ENCODE measurements at regions not wholly inside any gene's neighbourhood (a gene's known extent, or its start where the extent isn't known, plus 50 kb on each side); places are given as distances from the start of the nearest gene placed in this dataset.

DNA sequence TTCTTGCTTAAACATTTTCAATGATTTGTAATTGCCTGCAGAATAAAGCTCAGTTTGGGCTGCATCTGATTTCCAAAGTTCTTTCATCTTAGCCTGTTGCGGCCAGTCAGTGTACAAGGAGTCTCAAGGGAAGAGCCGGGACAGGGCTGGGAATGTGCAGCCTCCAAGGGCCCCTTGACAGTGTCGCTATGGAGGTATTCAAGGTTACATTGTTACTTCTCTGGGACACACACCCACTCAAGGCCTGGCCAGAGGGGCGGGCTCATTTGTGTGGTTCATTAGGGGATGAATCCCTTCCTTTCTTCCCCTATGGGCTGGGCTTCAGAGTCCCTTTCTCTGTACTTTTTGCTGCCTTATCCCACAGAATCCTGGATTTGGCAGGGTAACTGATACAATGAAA is 107.6 kb upstream of the CSF3R start:
- no peak overlapping the region for H3K4me3 ChIP-seq (ENCODE audit: low read depth, low read length)
- TF ChIP-seq, protein P1, sequence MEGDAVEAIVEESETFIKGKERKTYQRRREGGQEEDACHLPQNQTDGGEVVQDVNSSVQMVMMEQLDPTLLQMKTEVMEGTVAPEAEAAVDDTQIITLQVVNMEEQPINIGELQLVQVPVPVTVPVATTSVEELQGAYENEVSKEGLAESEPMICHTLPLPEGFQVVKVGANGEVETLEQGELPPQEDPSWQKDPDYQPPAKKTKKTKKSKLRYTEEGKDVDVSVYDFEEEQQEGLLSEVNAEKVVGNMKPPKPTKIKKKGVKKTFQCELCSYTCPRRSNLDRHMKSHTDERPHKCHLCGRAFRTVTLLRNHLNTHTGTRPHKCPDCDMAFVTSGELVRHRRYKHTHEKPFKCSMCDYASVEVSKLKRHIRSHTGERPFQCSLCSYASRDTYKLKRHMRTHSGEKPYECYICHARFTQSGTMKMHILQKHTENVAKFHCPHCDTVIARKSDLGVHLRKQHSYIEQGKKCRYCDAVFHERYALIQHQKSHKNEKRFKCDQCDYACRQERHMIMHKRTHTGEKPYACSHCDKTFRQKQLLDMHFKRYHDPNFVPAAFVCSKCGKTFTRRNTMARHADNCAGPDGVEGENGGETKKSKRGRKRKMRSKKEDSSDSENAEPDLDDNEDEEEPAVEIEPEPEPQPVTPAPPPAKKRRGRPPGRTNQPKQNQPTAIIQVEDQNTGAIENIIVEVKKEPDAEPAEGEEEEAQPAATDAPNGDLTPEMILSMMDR (IDR thresholded peaks at IDR 0.05; ENCODE audit: low read depth, low read length): no peak

- TF ChIP-seq, protein P1 (IDR thresholded peaks at IDR 0.05; ENCODE audit: low read depth, low read length): no peak
Observed at GRCh38 chr1:36588972-36589371, 106.3 kb upstream of the CSF3R start.

GRCh38 chr1:36585569-36586548 is 103.1 kb upstream of the CSF3R start:
- TF ChIP-seq, protein P1 (IDR thresholded peaks at IDR 0.05; ENCODE audit: low read depth, low read length): no peak
- H3K4me3 ChIP-seq (ENCODE audit: low read depth, low read length): no peak overlapping the region

More at GRCh38 chr1:36588972-36589371, 106.3 kb upstream of the CSF3R start:
- no peak overlapping the region for H3K4me3 ChIP-seq (ENCODE audit: low read depth, low read length)

DNA sequence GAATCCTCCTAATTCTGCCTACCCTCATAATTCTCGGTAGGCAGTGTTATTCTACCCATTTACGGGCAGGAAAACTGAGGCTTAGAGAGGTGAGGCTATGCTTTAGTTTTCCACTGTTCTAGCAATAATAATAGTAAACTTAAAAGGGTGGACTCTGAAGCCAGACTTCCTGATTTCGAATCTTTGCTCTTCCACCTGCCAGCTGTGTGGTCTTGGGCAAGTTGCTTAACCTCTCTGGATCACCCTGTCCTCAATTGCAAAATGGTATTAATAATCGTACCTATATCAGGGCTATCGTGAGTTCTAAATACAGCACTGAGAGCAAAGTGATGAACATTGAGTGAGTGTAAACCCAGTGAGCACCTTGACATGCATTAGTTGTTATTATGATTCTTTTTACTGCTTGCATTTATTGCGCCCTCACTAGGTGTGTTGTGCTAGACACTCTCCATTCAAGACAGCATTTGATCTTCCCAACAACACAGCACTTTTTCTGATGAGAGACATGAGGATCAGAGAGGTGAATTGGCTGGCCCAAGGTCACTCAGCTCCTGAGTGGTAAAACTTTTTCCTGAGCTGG is 102.3 kb upstream of the CSF3R start:
- TF ChIP-seq, protein P1 (IDR thresholded peaks at IDR 0.05; ENCODE audit: low read depth, low read length): no peak
- no peak overlapping the region for H3K4me3 ChIP-seq (ENCODE audit: low read depth, low read length)

GRCh38 chr1:36583980-36584782 is 101.5 kb upstream of the CSF3R start:
- TF ChIP-seq, protein P1 (IDR thresholded peaks at IDR 0.05; ENCODE audit: low read depth, low read length): no peak
- H3K4me3 ChIP-seq (ENCODE audit: low read depth, low read length): no peak overlapping the region

- TF ChIP-seq, protein P1 (IDR thresholded peaks at IDR 0.05; ENCODE audit: low read depth, low read length): no peak
- H3K4me3 ChIP-seq (ENCODE audit: low read depth, low read length): no peak overlapping the region
Observed at GRCh38 chr1:36583080-36583479, 100.4 kb upstream of the CSF3R start.
